IMR-90 (cell line): ENCODE measurements at regions not wholly inside any gene's neighbourhood (a gene's known extent, or its start where the extent isn't known, plus 50 kb on each side); places are given as distances from the start of the nearest gene placed in this dataset.

Source experiments
- ATAC-seq: fragments of 200-7000 bp; cut with Tn5 transposase; 2 replicates; pipeline ENCODE4 v1.9.1; 2020; ENCODE audit warnings: low read depth, mild to moderate bottlenecking, moderate library complexity
- BruUV-seq: library from RNA; stranded (reverse); fragments of 400-500 nt; replicated peaks from 2 replicates; lab custom pipeline; 2021; lab: Mats Ljungman, UMichigan
- CTCF ChIA-PET: fragments of 300-600 bp; formaldehyde crosslinking; extraction: SDS; loops from one replicate; lab custom pipeline; 2021; ENCODE audit warnings: antibody characterized with exemption; lab: Yijun Ruan, JAX
- POLR2A ChIA-PET: fragments of 300-600 bp; sonication (Branson Sonifier 250); formaldehyde crosslinking; loops from one replicate; lab custom pipeline; 2022; ENCODE audit warnings: antibody characterized with exemption; ENCODE audit not compliant: unreplicated experiment; lab: Charles Lee
- DNase-seq: peaks from one replicate; pipeline ENCODE4 v3.0.0; 2013
- H2AFZ ChIP-seq: replicated peaks from 2 replicates; pipeline ENCODE3; 2013; ENCODE audit warnings: low read length, mild to moderate bottlenecking; ENCODE audit not compliant: poor library complexity
- H2AK5ac ChIP-seq: 2 replicates; pipeline ENCODE4 v1.6.1; 2013; ENCODE audit warnings: low read depth, low read length, inconsistent platforms
- H2AK9ac ChIP-seq: replicated peaks from 2 replicates; pipeline ENCODE3; 2013; ENCODE audit warnings: mild to moderate bottlenecking, low read depth, low read length, moderate library complexity; ENCODE audit not compliant: poor library complexity
- H2BK120ac ChIP-seq: 2 replicates; pipeline ENCODE4 v1.6.1; 2013; ENCODE audit warnings: low read depth, low read length, inconsistent platforms
- H2BK15ac ChIP-seq: 3 replicates; pipeline ENCODE4 v1.6.1; 2013; ENCODE audit warnings: low read depth, low read length, inconsistent platforms
- H2BK20ac ChIP-seq: 2 replicates; pipeline ENCODE4 v1.6.1; 2013; ENCODE audit warnings: low read depth, mild to moderate bottlenecking, inconsistent platforms, low read length, moderate library complexity
- H2BK5ac ChIP-seq: 2 replicates; pipeline ENCODE4 v1.6.1; 2013; ENCODE audit warnings: mild to moderate bottlenecking, low read depth, low read length, inconsistent platforms; ENCODE audit not compliant: poor library complexity, severe bottlenecking
- H3K14ac ChIP-seq: replicated peaks from 2 replicates; pipeline ENCODE4 v1.6.1; 2013; ENCODE audit warnings: low read depth, low read length, inconsistent platforms
- H3K18ac ChIP-seq: 2 replicates; pipeline ENCODE4 v1.6.1; 2013; ENCODE audit warnings: low read depth, low read length, control low read depth
- H3K23ac ChIP-seq: 2 replicates; pipeline ENCODE4 v1.6.1; 2013; ENCODE audit warnings: low read depth, low read length, inconsistent platforms
- H3K27ac ChIP-seq: 2 replicates; pipeline ENCODE4 v1.5.1; 2013; ENCODE audit warnings: mild to moderate bottlenecking, control low read depth, low read length; ENCODE audit not compliant: insufficient read depth
- H3K27me3 ChIP-seq: 2 replicates; pipeline ENCODE4 v1.6.1; 2013; ENCODE audit warnings: low read length; ENCODE audit not compliant: control insufficient read depth, insufficient read depth
- H3K36me3 ChIP-seq: 2 replicates; pipeline ENCODE4 v1.6.1; 2013; ENCODE audit warnings: low read length, mixed read lengths; ENCODE audit not compliant: control insufficient read depth, insufficient read depth
- H3K4ac ChIP-seq: 2 replicates; pipeline ENCODE4 v1.6.1; 2013; ENCODE audit warnings: low read depth, low read length, inconsistent platforms
- H3K4me1 ChIP-seq: 2 replicates; pipeline ENCODE4 v1.6.1; 2013; ENCODE audit warnings: low read length, mixed read lengths; ENCODE audit not compliant: control insufficient read depth, insufficient read depth
- H3K4me2 ChIP-seq: 2 replicates; pipeline ENCODE4 v1.6.1; 2013; ENCODE audit warnings: low read depth, mild to moderate bottlenecking, control low read depth, low read length, moderate library complexity
- H3K4me3 ChIP-seq: 2 replicates; pipeline ENCODE4 v1.5.1; 2013; ENCODE audit warnings: low read depth, mild to moderate bottlenecking, control low read depth, low read length, moderate library complexity; ENCODE audit not compliant: insufficient read depth
- H3K56ac ChIP-seq: 2 replicates; pipeline ENCODE4 v1.6.1; 2013; ENCODE audit warnings: low read length, inconsistent platforms; ENCODE audit not compliant: insufficient read depth; ENCODE audit errors: extremely low read depth
- H3K79me1 ChIP-seq, 2 experiments: 2 replicates each; pipeline ENCODE4 v1.6.1; 2013; ENCODE audit warnings: low read length in 2 of 2, inconsistent platforms in 1 of 2, low read depth in 1 of 2
- H3K9ac ChIP-seq: 2 replicates; pipeline ENCODE4 v1.6.1; 2013; ENCODE audit warnings: low read depth, low read length, control low read depth
- H3K9me1 ChIP-seq: 2 replicates; pipeline ENCODE4 v1.6.1; 2013; ENCODE audit warnings: low read length, inconsistent platforms; ENCODE audit not compliant: insufficient read depth
- H3K9me3 ChIP-seq: 2 replicates; pipeline ENCODE4 v1.6.1; 2013; ENCODE audit warnings: low read length; ENCODE audit not compliant: control insufficient read depth, insufficient read depth
- H4K20me1 ChIP-seq: 2 replicates; pipeline ENCODE4 v1.6.1; 2013; ENCODE audit warnings: low read length, inconsistent platforms; ENCODE audit not compliant: insufficient read depth
- H4K5ac ChIP-seq: 2 replicates; pipeline ENCODE4 v1.6.1; 2013; ENCODE audit warnings: mild to moderate bottlenecking, low read depth, low read length, control low read depth
- H4K8ac ChIP-seq, 2 experiments: 2 replicates each; pipeline ENCODE4 v1.6.1; 2013; ENCODE audit warnings: low read depth in 2 of 2, low read length in 2 of 2, control low read depth in 1 of 2, inconsistent platforms in 1 of 2
- H4K91ac ChIP-seq: 2 replicates; pipeline ENCODE4 v1.6.1; 2013; ENCODE audit warnings: low read depth, low read length, inconsistent platforms; ENCODE audit not compliant: insufficient read depth
- BHLHE40 ChIP-seq: fragments of 150-350 bp; IDR thresholded peaks from 2 replicates; pipeline ENCODE4 v1.6.1; 2016; ENCODE audit warnings: mild to moderate bottlenecking, low read depth, low read length
- WGBS, 2 experiments: methylation state at CpG; one replicate each; pipeline versions ENCODE4 v1.1.5 to v1.1.7; 2013; ENCODE audit warnings: missing lambda C conversion rate in 2 of 2; ENCODE audit not compliant: insufficient read length in 1 of 2; ENCODE audit errors: extremely low coverage in 2 of 2; 5-methylcytosine and 5-hydroxymethylcytosine counted together
- dilution Hi-C: fragments of 300-500 bp; cut with HindIII; formaldehyde crosslinking; loops from one replicate; pipeline ENCODE4 v1.14.3; 2018; ENCODE audit warnings: low sequenced_read_pairs; ENCODE audit not compliant: unreplicated experiment
- in situ Hi-C: fragments of 300-500 bp; cut with MboI; formaldehyde crosslinking; loops from 3 replicates; pipeline ENCODE4 v1.14.3; 2019; ENCODE audit warnings: low sequenced_read_pairs, inconsistent platforms, mixed read lengths
- intact Hi-C: fragments of 100-400 bp; cut with micrococcal nuclease; formaldehyde crosslinking; loops from 2 replicates; pipeline ENCODE4 v1.10.0; 2022

- Histone ChIP-seq H4K91ac (no peak overlapping the region), H2BK20ac (no peak overlapping the region), H2AK9ac (no peak overlapping the region), H3K9me3 (peaks cover 14% of the 10 kb centered on the region), H3K18ac (no peak overlapping the region), H3K9ac (no peak overlapping the region), H3K14ac (no peak overlapping the region), H3K4me3 (no peak overlapping the region), H3K27ac (no peak overlapping the region), H3K79me1 (no peaks in the 10 kb centered on the region), H4K8ac (no peak overlapping the region), H3K36me3 (no peaks in the 10 kb centered on the region), H3K4me1 (no peaks in the 10 kb centered on the region), H2BK120ac (no peak overlapping the region), H3K4ac (no peak overlapping the region), H3K27me3 (no peaks in the 10 kb centered on the region), H2BK5ac (no peak overlapping the region), H3K4me2 (no peak overlapping the region), H3K23ac (no peak overlapping the region), H2AFZ (no peak overlapping the region), H4K20me1 (no peaks in the 10 kb centered on the region), H2BK15ac (no peak overlapping the region), H3K56ac (no peak overlapping the region), H4K5ac (no peak overlapping the region), H3K9me1 (no peaks in the 10 kb centered on the region), H2AK5ac (no peak overlapping the region)
- DNase-seq (no peak), ATAC-seq (no peak)
- TF ChIP-seq BHLHE40, result no peak
- 83% methylated on average over 2 of the region's 4 CpGs; no CpG with 5 or more reads in 1 of the 2 experiments for whole genome bisulfite sequencing, 2 experiments
- POLR2A ChIA-PET, result no interaction called here
- intact Hi-C loops, result no loop called here
- in situ Hi-C loops, result no loop called here
- CTCF ChIA-PET, result no interaction called here
- dilution Hi-C loops, result no loop called here
- BruUV-seq, result no TSS peak
Measured at GRCh38 chr5:99379187-99379586, 450.4 kb upstream of the CHD1 start.
